ENCODE measurements at regions not wholly inside any gene's neighbourhood (a gene's known extent, or its start where the extent isn't known, plus 50 kb on each side); places are given as distances from the start of the nearest gene placed in this dataset.

- no peak overlapping the region for H3K4me3 ChIP-seq
- no peaks in the 10 kb centered on the region for H3K36me3 ChIP-seq
- TF ChIP-seq POLR2A (IDR thresholded peaks at IDR 0.05) (no peak), CTCF (IDR thresholded peaks at IDR 0.05) (no peak)
- H3K9me3 ChIP-seq = no peaks in the 10 kb centered on the region
- intact Hi-C loops (cut with DNase I) = no loop called here
- WGBS (ENCODE audit: insufficient coverage, low coverage, low lambda C conversion rate, missing lambda C conversion rate) = 79% methylated on average over 5 of the region's 5 CpGs
- ATAC-seq (no peak), DNase-seq (no peak)
- H3K27me3 ChIP-seq = no peaks in the 10 kb centered on the region
- no peak overlapping the region for H3K27ac ChIP-seq
- H3K4me1 ChIP-seq = no peaks in the 10 kb centered on the region
Observed at GRCh38 chr14:55930016-55930784, 188.0 kb upstream of the PELI2 start.

GRCh38 chr14:55936691-55937090 lies 181.5 kb upstream of the PELI2 start:
- no peaks in the 10 kb centered on the region for H3K27me3 ChIP-seq
- 53% methylated on average over 3 of the region's 3 CpGs for WGBS (ENCODE audit: insufficient coverage, low coverage, low lambda C conversion rate, missing lambda C conversion rate)
- no peak overlapping the region for H3K27ac ChIP-seq
- ATAC-seq (no peak), DNase-seq (no peak)
- TF ChIP-seq CTCF (IDR thresholded peaks at IDR 0.05) (no peak), POLR2A (IDR thresholded peaks at IDR 0.05) (no peak)
- H3K4me1 ChIP-seq = no peaks in the 10 kb centered on the region
- H3K9me3 ChIP-seq = no peaks in the 10 kb centered on the region
- H3K4me3 ChIP-seq = no peak overlapping the region
- intact Hi-C loops (cut with DNase I) = no loop called here
- no peaks in the 10 kb centered on the region for H3K36me3 ChIP-seq

GRCh38 chr14:55938249-55938791 lies 179.9 kb upstream of the PELI2 start:
- DNase-seq = no peak
- intact Hi-C loops (cut with DNase I) = no loop called here
- Histone ChIP-seq H3K4me3 (no peak overlapping the region), H3K27me3 (no peaks in the 10 kb centered on the region), H3K9me3 (no peaks in the 10 kb centered on the region), H3K27ac (no peak overlapping the region), H3K36me3 (no peaks in the 10 kb centered on the region), H3K4me1 (no peaks in the 10 kb centered on the region)
- no peak for ATAC-seq
- no peak for TF ChIP-seq CTCF (IDR thresholded peaks at IDR 0.05)
- TF ChIP-seq POLR2A (IDR thresholded peaks at IDR 0.05) = no peak
- WGBS (ENCODE audit: insufficient coverage, low coverage, low lambda C conversion rate, missing lambda C conversion rate) = 58% methylated on average over 8 of the region's 10 CpGs

GRCh38 chr14:55942076-55942654 lies 176.0 kb upstream of the PELI2 start:
- ATAC-seq = no peak
- Histone ChIP-seq H3K27ac (no peak overlapping the region), H3K36me3 (no peaks in the 10 kb centered on the region), H3K27me3 (no peaks in the 10 kb centered on the region), H3K4me3 (no peak overlapping the region), H3K4me1 (no peaks in the 10 kb centered on the region), H3K9me3 (no peaks in the 10 kb centered on the region)
- WGBS (ENCODE audit: insufficient coverage, low coverage, low lambda C conversion rate, missing lambda C conversion rate) = 79% methylated on average over 3 of the region's 4 CpGs
- DNase-seq = no peak
- TF ChIP-seq POLR2A (IDR thresholded peaks at IDR 0.05) (no peak), CTCF (IDR thresholded peaks at IDR 0.05) (no peak)
- intact Hi-C loops (cut with DNase I) = no loop called here
